Left lung (tissue), 4 donors: ENCODE measurements at regions not wholly inside any gene's neighbourhood (a gene's known extent, or its start where the extent isn't known, plus 50 kb on each side); places are given as distances from the start of the nearest gene placed in this dataset.

Source experiments
- ATAC-seq: fragments of 200-7000 bp; cut with Tn5 transposase; one replicate; pipeline ENCODE4 v1.9.1; 2020; ENCODE audit warnings: moderate library complexity
- DNase-seq, 4 donors: peaks; one replicate each; pipeline ENCODE4 v3.0.0-alpha.2; 2013 to 2020
- H3K27ac ChIP-seq, 2 donors: fragments of 200-600 bp; sonication (generic) in 1 of 2; one replicate each; pipeline versions ENCODE4 v1.5.0 to v1.8.0; 2020 to 2021
- H3K27me3 ChIP-seq, 2 donors: fragments of 200-600 bp; sonication (generic) in 1 of 2; one replicate each; pipeline versions ENCODE4 v1.5.0 to v1.8.0; 2020 to 2021
- H3K36me3 ChIP-seq, 2 donors: fragments of 200-600 bp; sonication (generic) in 1 of 2; one replicate each; pipeline versions ENCODE4 v1.5.0 to v1.8.0; 2020 to 2021
- H3K4me1 ChIP-seq, 2 donors: fragments of 200-600 bp; one replicate each; pipeline ENCODE4 v1.8.0; 2021
- H3K4me3 ChIP-seq, 2 donors: fragments of 200-600 bp; sonication (generic) in 1 of 2; one replicate each; pipeline versions ENCODE4 v1.5.0 to v1.8.0; 2020 to 2021; ENCODE audit warnings: mild to moderate bottlenecking in 1 of 2
- H3K9me3 ChIP-seq, 2 donors: fragments of 200-600 bp; sonication (generic) in 1 of 2; one replicate each; pipeline versions ENCODE4 v1.5.0 to v1.8.0; 2020 to 2021
- CTCF ChIP-seq, 2 donors: fragments of 200-600 bp; sonication (generic) in 1 of 2; IDR thresholded peaks; one replicate each; pipeline versions ENCODE4 v1.5.0 to v1.8.0; 2021; ENCODE audit warnings: antibody characterized with exemption in 2 of 2
- intact Hi-C, 2 donors: fragments of 100-400 bp; cut with DNase I; formaldehyde crosslinking; loops; one replicate each; pipeline versions ENCODE4 v1.11.2 to v1.14.2; 2022
- donor health status: DM: no; HTN: yes; CAD: no.
- donor health status: DM: no; HTN: no; CAD: no.

GRCh38 chr6:85192186-85192585, 257.7 kb upstream of the NT5E start:
- no peak for DNase-seq
- no peaks in the 10 kb centered on the region for H3K4me1 ChIP-seq
- ATAC-seq, result no peak
- no peaks in the 10 kb centered on the region for H3K36me3 ChIP-seq
- intact Hi-C loops, result no loop called here
- TF ChIP-seq CTCF (IDR thresholded peaks at IDR 0.05), result no peak
- no peak overlapping the region for H3K27ac ChIP-seq
- no peak overlapping the region for H3K4me3 ChIP-seq
- H3K9me3 ChIP-seq, result peaks cover 0 to 31% of the 10 kb centered on the region in 2 donors
- H3K27me3 ChIP-seq, result no peaks in the 10 kb centered on the region

- Histone ChIP-seq H3K9me3 (peaks cover 0 to 31% of the 10 kb centered on the region in 2 donors), H3K27ac (no peak overlapping the region), H3K4me3 (no peak overlapping the region), H3K27me3 (no peaks in the 10 kb centered on the region), H3K36me3 (no peaks in the 10 kb centered on the region), H3K4me1 (no peaks in the 10 kb centered on the region)
- ATAC-seq (no peak), DNase-seq (no peak)
- intact Hi-C loops, result no loop called here
- no peak for TF ChIP-seq CTCF (IDR thresholded peaks at IDR 0.05)
These were observed 258.2 kb upstream of the NT5E start for GRCh38 chr6:85191656-85192055.

- no peak for TF ChIP-seq CTCF (IDR thresholded peaks at IDR 0.05)
- intact Hi-C loops, result no loop called here
- DNase-seq (no peak), ATAC-seq (no peak)
- no peaks in the 10 kb centered on the region for H3K36me3 ChIP-seq
- H3K27ac ChIP-seq, result no peak overlapping the region
- no peak overlapping the region for H3K4me3 ChIP-seq
- H3K9me3 ChIP-seq, result peaks cover 0 to 20% of the 10 kb centered on the region in 2 donors
- no peaks in the 10 kb centered on the region for H3K4me1 ChIP-seq
- H3K27me3 ChIP-seq, result no peaks in the 10 kb centered on the region
These were observed 263.2 kb upstream of the NT5E start for GRCh38 chr6:85186546-85187175.

GRCh38 chr6:85185977-85186376, 263.9 kb upstream of the NT5E start:
- intact Hi-C loops, result no loop called here
- ATAC-seq, result no peak

GRCh38 chr6:85183841-85184240, 266.0 kb upstream of the NT5E start:
- no peak for TF ChIP-seq CTCF (IDR thresholded peaks at IDR 0.05)
- ATAC-seq (no peak), DNase-seq (no peak)
- Histone ChIP-seq H3K27me3 (no peaks in the 10 kb centered on the region), H3K27ac (no peak overlapping the region), H3K36me3 (no peaks in the 10 kb centered on the region), H3K4me1 (no peaks in the 10 kb centered on the region), H3K9me3 (peaks cover 0 to 4% of the 10 kb centered on the region in 2 donors), H3K4me3 (no peak overlapping the region)
- intact Hi-C loops, result no loop called here

More at GRCh38 chr6:85185977-85186376, 263.9 kb upstream of the NT5E start:
- H3K9me3 ChIP-seq, result peaks cover 0 to 18% of the 10 kb centered on the region in 2 donors
- DNase-seq, result no peak
- H3K4me3 ChIP-seq, result no peak overlapping the region
- no peaks in the 10 kb centered on the region for H3K4me1 ChIP-seq
- no peak for TF ChIP-seq CTCF (IDR thresholded peaks at IDR 0.05)
- no peaks in the 10 kb centered on the region for H3K36me3 ChIP-seq
- H3K27me3 ChIP-seq, result no peaks in the 10 kb centered on the region
- no peak overlapping the region for H3K27ac ChIP-seq
